ENCODE measurements at regions not wholly inside any gene's neighbourhood (a gene's known extent, or its start where the extent isn't known, plus 50 kb on each side); places are given as distances from the start of the nearest gene placed in this dataset.
"Not testable (repeated sequence)": the region's sequence is repeated elsewhere in the genome, so short reads cannot be mapped to it uniquely, and the experiment has no call there.

- H3K4me3 Mint-ChIP-seq, result no peak overlapping the region
- no peaks in the 10 kb centered on the region for H3K36me3 Mint-ChIP-seq (ENCODE audit: low read depth)
- no peaks in the 10 kb centered on the region for H3K9me3 Mint-ChIP-seq
- H3K4me1 Mint-ChIP-seq (ENCODE audit: low read depth), result no peaks in the 10 kb centered on the region
- intact Hi-C loops (cut with micrococcal nuclease), result no loop called here
- DNase-seq (ENCODE audit: low spot score), result no peak
- H3K27ac Mint-ChIP-seq, result no peak overlapping the region
- no peaks in the 10 kb centered on the region for H3K27me3 Mint-ChIP-seq (ENCODE audit: insufficient read depth)
Observed at GRCh38 chr16:85514598-85515318, 98.4 kb upstream of the GSE1 start.

GRCh38 chr16:85515319-85515745 is 97.8 kb upstream of the GSE1 start:
- no peaks in the 10 kb centered on the region for H3K36me3 Mint-ChIP-seq (ENCODE audit: low read depth)
- intact Hi-C loops (cut with micrococcal nuclease), result no loop called here
- no peak overlapping the region for H3K27ac Mint-ChIP-seq
- H3K27me3 Mint-ChIP-seq (ENCODE audit: insufficient read depth), result no peaks in the 10 kb centered on the region
- no peak for DNase-seq (ENCODE audit: low spot score)
- H3K9me3 Mint-ChIP-seq, result no peaks in the 10 kb centered on the region
- H3K4me3 Mint-ChIP-seq, result no peak overlapping the region
- no peaks in the 10 kb centered on the region for H3K4me1 Mint-ChIP-seq (ENCODE audit: low read depth)

- Mint-ChIP-seq H3K4me3 (no peak overlapping the region), H3K9me3 (no peaks in the 10 kb centered on the region), H3K27me3 (ENCODE audit: insufficient read depth) (no peaks in the 10 kb centered on the region), H3K36me3 (ENCODE audit: low read depth) (no peaks in the 10 kb centered on the region), H3K4me1 (ENCODE audit: low read depth) (no peaks in the 10 kb centered on the region), H3K27ac (no peak overlapping the region)
- no peak for DNase-seq (ENCODE audit: low spot score)
- intact Hi-C loops (cut with micrococcal nuclease), result no loop called here
Observed at GRCh38 chr16:85515830-85516397, 97.2 kb upstream of the GSE1 start.

GRCh38 chr16:85517154-85517553 is 96.0 kb upstream of the GSE1 start:
- no peak overlapping the region for H3K27ac Mint-ChIP-seq
- H3K4me3 Mint-ChIP-seq, result no peak overlapping the region
- H3K27me3 Mint-ChIP-seq (ENCODE audit: insufficient read depth), result no peaks in the 10 kb centered on the region
- H3K4me1 Mint-ChIP-seq (ENCODE audit: low read depth), result no peaks in the 10 kb centered on the region
- H3K9me3 Mint-ChIP-seq, result no peaks in the 10 kb centered on the region
- intact Hi-C loops (cut with micrococcal nuclease), result no loop called here
- no peak for DNase-seq (ENCODE audit: low spot score)
- H3K36me3 Mint-ChIP-seq (ENCODE audit: low read depth), result no peaks in the 10 kb centered on the region

- Mint-ChIP-seq H3K36me3 (ENCODE audit: low read depth) (no peaks in the 10 kb centered on the region), H3K27ac (no peak overlapping the region)
Observed at GRCh38 chr16:85517563-85518179, 95.5 kb upstream of the GSE1 start.

GRCh38 chr16:85518398-85519049 is 94.6 kb upstream of the GSE1 start:
- intact Hi-C loops (cut with micrococcal nuclease), result no loop called here
- no peak overlapping the region for H3K27ac Mint-ChIP-seq
- H3K9me3 Mint-ChIP-seq, result no peaks in the 10 kb centered on the region
- no peaks in the 10 kb centered on the region for H3K36me3 Mint-ChIP-seq (ENCODE audit: low read depth)
- no peaks in the 10 kb centered on the region for H3K27me3 Mint-ChIP-seq (ENCODE audit: insufficient read depth)
- H3K4me3 Mint-ChIP-seq, result no peak overlapping the region
- H3K4me1 Mint-ChIP-seq (ENCODE audit: low read depth), result no peaks in the 10 kb centered on the region
- DNase-seq (ENCODE audit: low spot score), result no peak

More at GRCh38 chr16:85517563-85518179, 95.5 kb upstream of the GSE1 start:
- Mint-ChIP-seq H3K4me1 (ENCODE audit: low read depth) (no peaks in the 10 kb centered on the region), H3K27me3 (ENCODE audit: insufficient read depth) (no peaks in the 10 kb centered on the region), H3K9me3 (no peaks in the 10 kb centered on the region), H3K4me3 (no peak overlapping the region)
- intact Hi-C loops (cut with micrococcal nuclease), result no loop called here
- DNase-seq (ENCODE audit: low spot score), result no peak

GRCh38 chr16:85519050-85519440 is 94.1 kb upstream of the GSE1 start:
- H3K36me3 Mint-ChIP-seq (ENCODE audit: low read depth); H3K27me3 Mint-ChIP-seq (ENCODE audit: insufficient read depth); H3K27ac Mint-ChIP-seq; H3K4me1 Mint-ChIP-seq (ENCODE audit: low read depth); H3K9me3 Mint-ChIP-seq; intact Hi-C loops (cut with micrococcal nuclease); DNase-seq (ENCODE audit: low spot score); H3K4me3 Mint-ChIP-seq: not testable (repeated sequence)

GRCh38 chr16:85519540-85520231 is 93.4 kb upstream of the GSE1 start:
- intact Hi-C loops (cut with micrococcal nuclease), result no loop called here
- no peaks in the 10 kb centered on the region for H3K4me1 Mint-ChIP-seq (ENCODE audit: low read depth)
- H3K36me3 Mint-ChIP-seq (ENCODE audit: low read depth), result no peaks in the 10 kb centered on the region
- no peaks in the 10 kb centered on the region for H3K9me3 Mint-ChIP-seq
- no peaks in the 10 kb centered on the region for H3K27me3 Mint-ChIP-seq (ENCODE audit: insufficient read depth)
- no peak overlapping the region for H3K27ac Mint-ChIP-seq
- DNase-seq (ENCODE audit: low spot score), result no peak
- H3K4me3 Mint-ChIP-seq, result no peak overlapping the region

GRCh38 chr16:85520853-85521521 is 92.1 kb upstream of the GSE1 start:
- intact Hi-C loops (cut with micrococcal nuclease), result no loop called here
- no peak overlapping the region for H3K27ac Mint-ChIP-seq
- no peaks in the 10 kb centered on the region for H3K4me1 Mint-ChIP-seq (ENCODE audit: low read depth)
- no peaks in the 10 kb centered on the region for H3K36me3 Mint-ChIP-seq (ENCODE audit: low read depth)
- no peak for DNase-seq (ENCODE audit: low spot score)
- H3K27me3 Mint-ChIP-seq (ENCODE audit: insufficient read depth), result no peaks in the 10 kb centered on the region
- no peaks in the 10 kb centered on the region for H3K9me3 Mint-ChIP-seq
- H3K4me3 Mint-ChIP-seq, result no peak overlapping the region

GRCh38 chr16:85521552-85522307 is 91.4 kb upstream of the GSE1 start:
- intact Hi-C loops (cut with micrococcal nuclease), result no loop called here
- no peak overlapping the region for H3K27ac Mint-ChIP-seq
- no peaks in the 10 kb centered on the region for H3K27me3 Mint-ChIP-seq (ENCODE audit: insufficient read depth)
- no peak for DNase-seq (ENCODE audit: low spot score)
- no peak overlapping the region for H3K4me3 Mint-ChIP-seq
- H3K4me1 Mint-ChIP-seq (ENCODE audit: low read depth), result no peaks in the 10 kb centered on the region
- H3K9me3 Mint-ChIP-seq, result no peaks in the 10 kb centered on the region
- H3K36me3 Mint-ChIP-seq (ENCODE audit: low read depth), result no peaks in the 10 kb centered on the region

- Mint-ChIP-seq H3K4me1 (ENCODE audit: low read depth) (no peaks in the 10 kb centered on the region), H3K4me3 (no peak overlapping the region), H3K27me3 (ENCODE audit: insufficient read depth) (no peaks in the 10 kb centered on the region), H3K27ac (no peak overlapping the region), H3K36me3 (ENCODE audit: low read depth) (no peaks in the 10 kb centered on the region), H3K9me3 (no peaks in the 10 kb centered on the region)
- no peak for DNase-seq (ENCODE audit: low spot score)
- intact Hi-C loops (cut with micrococcal nuclease), result no loop called here
Observed at GRCh38 chr16:85522308-85522841, 90.7 kb upstream of the GSE1 start.

Measured in activated T-helper 1 cell treated with anti-CD3 and anti-CD28 coated beads, Interleukin-12 subunit alpha, Interleukin-12 subunit beta, Interleukin-2, Interleukin-4 antibody, amounts not matched to agents 30 ng/mL and 10 ng/mL and 1 ng/mL, durations not matched to agents 14 hours and 24 hours and 36 hours (primary cell).